ENCODE measurements at regions not wholly inside any gene's neighbourhood (a gene's known extent, or its start where the extent isn't known, plus 50 kb on each side); places are given as distances from the start of the nearest gene placed in this dataset.

DNA sequence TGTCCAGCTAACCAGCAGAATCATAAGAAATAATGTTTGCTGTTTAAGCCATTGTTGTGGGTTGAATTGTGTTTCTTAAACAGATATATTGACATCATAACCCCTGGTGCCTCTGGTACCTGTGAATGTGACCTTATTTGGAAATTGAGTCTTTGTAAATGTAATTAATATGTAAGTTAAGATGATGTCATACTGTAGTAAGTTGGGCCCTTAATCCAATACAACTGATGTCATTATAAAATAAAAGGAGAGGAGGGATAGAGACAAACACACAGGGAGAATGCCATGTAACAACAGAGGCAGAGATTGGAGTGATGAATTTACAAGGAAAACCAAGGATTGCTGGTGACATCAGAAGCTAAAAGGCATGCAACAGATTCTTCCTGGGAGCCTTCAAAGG lies 141.4 kb downstream of the ZIC3 start:
- TF ChIP-seq, protein P1, sequence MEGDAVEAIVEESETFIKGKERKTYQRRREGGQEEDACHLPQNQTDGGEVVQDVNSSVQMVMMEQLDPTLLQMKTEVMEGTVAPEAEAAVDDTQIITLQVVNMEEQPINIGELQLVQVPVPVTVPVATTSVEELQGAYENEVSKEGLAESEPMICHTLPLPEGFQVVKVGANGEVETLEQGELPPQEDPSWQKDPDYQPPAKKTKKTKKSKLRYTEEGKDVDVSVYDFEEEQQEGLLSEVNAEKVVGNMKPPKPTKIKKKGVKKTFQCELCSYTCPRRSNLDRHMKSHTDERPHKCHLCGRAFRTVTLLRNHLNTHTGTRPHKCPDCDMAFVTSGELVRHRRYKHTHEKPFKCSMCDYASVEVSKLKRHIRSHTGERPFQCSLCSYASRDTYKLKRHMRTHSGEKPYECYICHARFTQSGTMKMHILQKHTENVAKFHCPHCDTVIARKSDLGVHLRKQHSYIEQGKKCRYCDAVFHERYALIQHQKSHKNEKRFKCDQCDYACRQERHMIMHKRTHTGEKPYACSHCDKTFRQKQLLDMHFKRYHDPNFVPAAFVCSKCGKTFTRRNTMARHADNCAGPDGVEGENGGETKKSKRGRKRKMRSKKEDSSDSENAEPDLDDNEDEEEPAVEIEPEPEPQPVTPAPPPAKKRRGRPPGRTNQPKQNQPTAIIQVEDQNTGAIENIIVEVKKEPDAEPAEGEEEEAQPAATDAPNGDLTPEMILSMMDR (IDR thresholded peaks at IDR 0.05 in 2 of 3, conservative IDR thresholded peaks at IDR 0.05 in 1 of 3; ENCODE audit: borderline replicate concordance in 1 of 3, insufficient read depth in 1 of 3, low read depth in 2 of 3, low read length in 2 of 3) = no peak
- TF ChIP-seq POLR2A (IDR thresholded peaks at IDR 0.05; ENCODE audit: borderline replicate concordance, extremely low read depth, insufficient read depth, insufficient read length) (no peak), POLR2AphosphoS5 (IDR thresholded peaks at IDR 0.05; ENCODE audit: low read depth, low read length) (no peak), RAD21 (IDR thresholded peaks at IDR 0.05; ENCODE audit: low read depth) (no peak), EGR1 (IDR thresholded peaks at IDR 0.05; ENCODE audit: low read depth) (no peak), EZH2 (IDR thresholded peaks at IDR 0.05) (no peak), EZH2phosphoT487 (IDR thresholded peaks at IDR 0.05; ENCODE audit: borderline replicate concordance) (no peak)
